Motor neuron (in vitro differentiated cells): ENCODE measurements at regions not wholly inside any gene's neighbourhood (a gene's known extent, or its start where the extent isn't known, plus 50 kb on each side); places are given as distances from the start of the nearest gene placed in this dataset.

Source experiments
- ATAC-seq, 8 experiments: fragments of 200-7000 bp; cut with Tn5 transposase; replicated peaks in 6 of 8; 2 replicates each; pipeline ENCODE4 v1.8.0; 2021; ENCODE audit warnings: mild to moderate bottlenecking in 8 of 8, moderate library complexity in 8 of 8
- H3K27ac ChIP-seq, 2 donors: fragments of 250-450 bp; sonication (Bioruptor Pico); 2 replicates each; pipeline ENCODE4 v1.9.0; 2021; ENCODE audit warnings: antibody characterized with exemption in 2 of 2, mild to moderate bottlenecking in 2 of 2, moderate library complexity in 1 of 2
- H3K4me1 ChIP-seq, 2 donors: fragments of 250-450 bp; sonication (Bioruptor Pico); replicated peaks in 1 of 2; 2 replicates each; pipeline ENCODE4 v1.6.1; 2021; ENCODE audit warnings: antibody characterized with exemption in 2 of 2, mild to moderate bottlenecking in 2 of 2, moderate library complexity in 1 of 2
- H3K4me3 ChIP-seq, 5 donors: fragments of 250-450 bp; sonication (Bioruptor Pico); 2 replicates each; pipeline ENCODE4 v1.9.0; 2021; ENCODE audit warnings: antibody characterized with exemption in 5 of 5, mild to moderate bottlenecking in 5 of 5, moderate library complexity in 4 of 5
- WGBS, 10 experiments: fragments of 450-650 bp; shearing (Covaris generic); methylation state at CpG; one replicate each; pipeline ENCODE4 v1.0.0; 2022; 5-methylcytosine and 5-hydroxymethylcytosine counted together
- in situ Hi-C, 9 experiments: fragments of 400-800 bp; cut with MboI; loops; one replicate each; pipeline ENCODE4 v1.15.0; 2021; ENCODE audit warnings: low sequenced_read_pairs in 9 of 9, low pct_unique_long_range_greater_than_20kb in 2 of 9; ENCODE audit not compliant: unreplicated experiment in 9 of 9

- Histone ChIP-seq H3K27ac (no peak overlapping the region), H3K4me3 (no peak overlapping the region), H3K4me1 (peaks cover 17 to 20% of the 10 kb centered on the region in 2 donors)
- peak in 3 of 8 experiments; percentile 53 to 60 (median 59) for ATAC-seq
- in situ Hi-C loops: no loop called here
- 17 to 82% (median 63%) methylated on average over 2 to 11 of the region's 11 CpGs for WGBS, 10 experiments
Measured at GRCh38 chr15:70318594-70319465, 221.1 kb upstream of the TLE3 start.

- 46 to 100% (median 84%) methylated on average over 1 to 8 of the region's 8 CpGs; no CpG with 5 or more reads in 2 of the 10 experiments for WGBS, 10 experiments
- Histone ChIP-seq H3K4me3 (no peak overlapping the region), H3K4me1 (peaks cover 3 to 6% of the 10 kb centered on the region in 2 donors), H3K27ac (no peak overlapping the region)
- peak in 2 of 8 experiments; percentile 21 to 30 for ATAC-seq
- in situ Hi-C loops: no loop called here
Measured at GRCh38 chr15:70316059-70316600, 218.4 kb upstream of the TLE3 start.

GRCh38 chr15:70315431-70315830 is 217.7 kb upstream of the TLE3 start:
- no peak overlapping the region for H3K4me3 ChIP-seq
- peaks cover 3 to 6% of the 10 kb centered on the region in 2 donors for H3K4me1 ChIP-seq
- H3K27ac ChIP-seq: no peak overlapping the region
- in situ Hi-C loops: no loop called here
- no peak for ATAC-seq

GRCh38 chr15:70314688-70315087 is 217.0 kb upstream of the TLE3 start:
- no peak overlapping the region for H3K4me3 ChIP-seq
- WGBS, 10 experiments: 13 to 100% (median 78%) methylated on average over 1 to 3 of the region's 3 CpGs; no CpG with 5 or more reads in 1 of the 10 experiments
- no peak overlapping the region for H3K27ac ChIP-seq
- peaks cover 3 to 6% of the 10 kb centered on the region in 2 donors for H3K4me1 ChIP-seq
- no peak for ATAC-seq
- in situ Hi-C loops: no loop called here

GRCh38 chr15:70314018-70314354 is 216.3 kb upstream of the TLE3 start:
- WGBS, 10 experiments: 78 to 100% (median 93%) methylated on average over 1 to 3 of the region's 3 CpGs; no CpG with 5 or more reads in 4 of the 10 experiments
- in situ Hi-C loops: no loop called here
- Histone ChIP-seq H3K4me1 (peaks cover 3 to 6% of the 10 kb centered on the region in 2 donors), H3K27ac (no peak overlapping the region), H3K4me3 (no peak overlapping the region)
- ATAC-seq: no peak

GRCh38 chr15:70313099-70314017 is 215.6 kb upstream of the TLE3 start:
- H3K4me3 ChIP-seq: no peak overlapping the region
- in situ Hi-C loops: no loop called here
- no peak overlapping the region for H3K27ac ChIP-seq
- H3K4me1 ChIP-seq: peaks cover 3 to 6% of the 10 kb centered on the region in 2 donors
- no peak for ATAC-seq
- 50 to 100% (median 83%) methylated on average over 1 to 5 of the region's 9 CpGs; no CpG with 5 or more reads in 2 of the 10 experiments for WGBS, 10 experiments

GRCh38 chr15:70311821-70312220 is 214.1 kb upstream of the TLE3 start:
- Histone ChIP-seq H3K4me1 (peaks cover 3 to 6% of the 10 kb centered on the region in 2 donors), H3K27ac (no peak overlapping the region), H3K4me3 (no peak overlapping the region)
- 33% methylated on average over 1 of the region's 1 CpG; no CpG with 5 or more reads in 8 of the 10 experiments for WGBS, 10 experiments
- in situ Hi-C loops: no loop called here
- ATAC-seq: no peak

- ATAC-seq: peak in 1 of 8 experiments; percentile 49
- Histone ChIP-seq H3K27ac (no peak overlapping the region), H3K4me3 (no peak overlapping the region), H3K4me1 (no peaks in the 10 kb centered on the region)
- 0 to 100% (median 43%) methylated on average over 1 to 2 of the region's 4 CpGs; no CpG with 5 or more reads in 4 of the 10 experiments for WGBS, 10 experiments
- in situ Hi-C loops: no loop called here
Measured at GRCh38 chr15:70309716-70310115, 212.0 kb upstream of the TLE3 start.

- no peak for ATAC-seq
- Histone ChIP-seq H3K4me3 (no peak overlapping the region), H3K4me1 (no peaks in the 10 kb centered on the region), H3K27ac (no peak overlapping the region)
- 45 to 100% (median 82%) methylated on average over 1 to 3 of the region's 9 CpGs; no CpG with 5 or more reads in 5 of the 10 experiments for WGBS, 10 experiments
- in situ Hi-C loops: no loop called here
Measured at GRCh38 chr15:70308735-70309434, 211.2 kb upstream of the TLE3 start.

GRCh38 chr15:70308011-70308734 is 210.5 kb upstream of the TLE3 start:
- no peak overlapping the region for H3K4me3 ChIP-seq
- no peaks in the 10 kb centered on the region for H3K4me1 ChIP-seq
- H3K27ac ChIP-seq: no peak overlapping the region
- ATAC-seq: no peak
- in situ Hi-C loops: no loop called here
- WGBS, 10 experiments: 19 to 88% (median 66%) methylated on average over 2 to 4 of the region's 4 CpGs; no CpG with 5 or more reads in 4 of the 10 experiments

GRCh38 chr15:70306582-70306981 is 208.9 kb upstream of the TLE3 start:
- Histone ChIP-seq H3K4me1 (no peaks in the 10 kb centered on the region), H3K4me3 (no peak overlapping the region), H3K27ac (no peak overlapping the region)
- in situ Hi-C loops: no loop called here
- WGBS, 10 experiments: 87 to 100% (median 97%) methylated on average over 2 to 4 of the region's 4 CpGs; no CpG with 5 or more reads in 2 of the 10 experiments
- ATAC-seq: no peak

GRCh38 chr15:70306081-70306480 is 208.4 kb upstream of the TLE3 start:
- Histone ChIP-seq H3K4me1 (no peaks in the 10 kb centered on the region), H3K27ac (no peak overlapping the region), H3K4me3 (no peak overlapping the region)
- ATAC-seq: no peak
- in situ Hi-C loops: no loop called here
- 35 to 100% (median 80%) methylated on average over 1 to 6 of the region's 6 CpGs for WGBS, 10 experiments
